HG03460 (cell line): ENCODE measurements at regions not wholly inside any gene's neighbourhood (a gene's known extent, or its start where the extent isn't known, plus 50 kb on each side); places are given as distances from the start of the nearest gene placed in this dataset.

ENCODE experiments used
- ATAC-seq: cut with Tn5 transposase; IDR thresholded peaks from one replicate; pipeline ENCODE4 v1.9.1; 2021; ENCODE audit not compliant: unreplicated experiment

DNA sequence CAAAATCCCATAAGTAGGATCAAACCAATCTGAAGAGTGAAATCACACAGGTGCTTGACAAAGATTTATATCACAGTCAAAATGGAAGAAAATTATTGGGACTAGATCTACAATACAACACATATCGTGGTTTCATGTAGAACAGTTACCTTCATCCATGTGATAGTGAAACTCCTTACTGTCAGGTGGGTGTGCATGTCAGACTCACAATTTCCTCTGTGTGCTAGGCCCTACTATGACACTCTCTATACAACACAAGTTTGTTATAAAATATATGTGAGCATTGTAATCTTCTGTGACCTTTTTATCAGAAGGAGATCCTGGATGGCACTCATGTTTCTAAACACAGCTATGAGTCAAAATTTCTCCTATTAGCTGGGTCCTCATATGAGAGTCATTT, 947.0 kb upstream of the TSPY4 start:
- ATAC-seq = no peak

DNA sequence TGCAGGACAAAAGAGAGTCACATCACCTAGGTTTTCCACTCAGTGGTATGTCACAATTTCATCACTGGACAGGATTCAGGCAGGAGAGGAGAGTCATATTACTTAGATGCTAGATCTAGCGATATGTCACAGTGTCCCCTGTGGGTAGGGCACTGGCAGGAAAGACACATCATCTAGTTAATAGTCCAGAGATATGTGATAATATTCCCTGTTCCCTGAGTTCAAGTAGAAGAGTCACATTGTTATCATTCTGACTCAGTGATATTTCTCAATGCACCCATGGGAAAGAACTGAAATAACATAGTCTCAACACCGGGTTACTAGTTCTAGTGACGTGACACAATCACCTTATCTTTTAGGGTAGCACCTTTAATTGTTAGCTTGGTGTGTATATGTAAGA, 944.0 kb upstream of the TSPY4 start:
- ATAC-seq = no peak

- ATAC-seq = no peak
Measured at GRCh38 chrY:8422906-8423305, 914.4 kb upstream of the TSPY4 start.

DNA sequence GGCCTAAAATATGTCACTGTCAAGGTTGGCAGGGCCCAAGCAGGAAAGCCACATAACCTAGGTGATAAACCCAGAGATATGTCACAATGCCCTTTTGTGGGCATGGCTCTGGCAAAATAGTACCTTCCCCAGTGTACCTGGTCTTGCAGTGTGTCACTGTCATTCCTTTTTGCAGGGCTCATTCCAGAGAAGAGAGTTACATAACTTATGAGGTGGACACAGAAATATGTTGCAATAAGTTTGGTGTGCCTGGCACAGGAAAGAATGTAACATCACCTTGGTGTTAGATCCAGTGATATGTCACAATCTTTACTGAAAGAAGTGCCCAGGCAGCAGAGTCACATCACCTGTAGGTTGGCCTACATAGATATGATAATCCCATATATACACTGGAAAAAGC, 910.8 kb upstream of the TSPY4 start:
- ATAC-seq = no peak

- peak; percentile 57 for ATAC-seq
Measured at GRCh38 chrY:8437510-8437909, 899.8 kb upstream of the TSPY4 start.

GRCh38 chrY:8442097-8442496, 895.2 kb upstream of the TSPY4 start:
- no peak for ATAC-seq

DNA sequence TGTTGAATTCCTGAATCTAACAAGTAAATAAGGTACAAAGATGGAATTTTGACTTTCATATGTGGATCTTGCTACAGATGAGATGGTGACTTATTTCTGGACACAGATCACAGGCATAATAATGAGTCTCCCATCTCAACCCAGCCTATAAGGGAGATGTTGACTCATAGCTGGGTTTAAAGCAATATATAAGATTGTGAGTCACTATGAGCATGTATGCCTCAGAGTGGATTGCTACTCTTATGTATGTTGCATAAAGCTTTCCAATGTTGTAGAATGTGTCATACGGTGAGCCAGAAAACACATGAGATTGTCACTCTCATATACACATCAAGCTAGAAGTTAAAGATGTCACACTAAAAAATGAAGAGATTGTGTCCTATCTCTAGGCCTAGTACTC, 884.3 kb upstream of the TSPY4 start:
- ATAC-seq = no peak

GRCh38 chrY:8466813-8467212, 870.5 kb upstream of the TSPY4 start:
- ATAC-seq = no peak

DNA sequence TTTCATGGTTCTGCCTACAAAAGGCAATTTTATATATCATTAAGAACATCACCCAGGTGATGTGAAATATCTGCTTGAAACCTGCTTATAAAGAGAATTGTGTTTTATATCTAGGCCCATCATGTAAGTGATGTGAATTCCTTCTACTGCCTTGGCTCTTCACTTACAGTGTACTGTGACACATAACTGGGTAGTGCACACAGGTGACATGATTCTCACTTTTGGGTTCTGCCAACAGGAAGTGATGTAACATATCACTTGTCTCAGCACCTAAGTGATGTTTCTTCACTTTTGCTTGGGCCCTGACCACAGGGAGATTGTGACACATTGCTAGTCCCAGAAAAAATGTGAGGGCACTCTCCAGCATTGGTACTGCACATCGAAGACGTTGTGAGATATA, 867.0 kb upstream of the TSPY4 start:
- ATAC-seq = no peak

- ATAC-seq = no peak
Measured at GRCh38 chrY:8479141-8479540, 858.1 kb upstream of the TSPY4 start.

- ATAC-seq = no peak
Measured at GRCh38 chrY:8488955-8489354, 848.3 kb upstream of the TSPY4 start.

DNA sequence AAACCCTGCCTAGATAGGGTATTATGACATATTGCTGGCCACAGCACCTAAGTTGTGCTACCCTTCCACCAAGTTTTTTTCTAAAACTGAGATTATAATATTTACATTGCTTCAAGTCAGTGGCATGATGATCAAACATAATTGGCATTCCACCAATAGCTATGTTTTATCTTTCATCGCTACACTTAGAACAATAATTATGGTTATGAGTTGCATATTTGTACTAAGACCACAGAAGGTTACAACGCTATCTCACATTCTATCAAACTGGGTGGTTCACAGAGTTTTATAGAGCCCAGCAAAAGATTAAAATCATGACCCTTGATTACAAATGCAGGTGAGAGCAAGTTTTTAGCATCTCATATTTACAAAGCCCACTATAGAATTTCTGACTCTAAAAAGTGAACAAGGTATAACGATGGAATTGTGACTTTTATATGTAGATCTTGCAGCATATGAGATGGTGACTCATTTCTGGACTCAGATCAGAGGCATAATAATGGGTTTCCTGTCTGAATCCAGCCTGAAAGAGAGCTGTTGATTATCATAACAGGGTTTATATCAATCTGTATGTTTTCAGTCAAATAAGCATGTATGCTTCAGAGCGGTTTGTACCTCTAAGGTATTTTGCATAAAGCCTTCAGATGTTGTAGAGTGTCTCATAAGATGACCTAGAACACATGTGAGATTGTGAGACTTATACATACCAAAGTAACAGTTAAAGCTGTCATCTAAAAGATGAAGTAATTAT, 847.2 kb upstream of the TSPY4 start:
- ATAC-seq = no peak

- no peak for ATAC-seq
Measured at GRCh38 chrY:8494396-8494795, 842.9 kb upstream of the TSPY4 start.

DNA sequence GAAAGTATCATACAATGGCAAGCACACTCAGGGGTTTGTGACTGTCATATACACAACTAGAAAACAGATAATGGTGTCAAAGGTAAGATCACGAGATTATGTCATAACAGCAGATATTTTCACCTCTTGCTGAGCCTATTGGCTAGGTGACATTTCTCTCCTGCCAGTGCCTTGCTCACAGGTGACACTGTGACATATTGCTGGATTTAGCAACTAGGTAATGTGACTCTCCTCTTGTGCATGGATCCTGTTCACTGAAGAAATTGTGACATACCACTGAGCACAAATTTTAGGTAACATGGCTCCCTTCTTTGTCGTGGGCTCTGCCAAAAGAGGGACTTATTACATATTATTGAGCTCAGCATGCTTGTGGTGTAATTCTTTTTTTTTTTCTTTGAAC, 842.0 kb upstream of the TSPY4 start:
- ATAC-seq = no peak

DNA sequence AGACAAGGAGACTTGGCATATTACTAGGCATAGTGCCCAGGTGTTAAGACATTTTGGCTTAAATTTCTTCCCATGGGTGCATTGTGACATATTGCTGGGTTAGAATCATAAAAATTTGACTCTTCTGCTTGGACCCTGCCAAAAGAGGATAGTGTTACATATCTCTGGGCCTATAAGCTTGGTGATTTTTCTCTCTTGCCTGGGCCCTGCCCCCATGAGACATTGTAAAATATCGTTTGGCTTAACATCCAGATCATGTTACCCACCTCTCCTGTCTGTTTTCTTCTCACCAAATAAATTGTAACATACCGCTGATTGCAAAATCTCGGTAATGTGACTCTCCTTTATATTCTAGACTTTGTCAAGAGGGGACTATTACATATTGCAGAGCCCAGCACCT, 836.4 kb upstream of the TSPY4 start:
- ATAC-seq = no peak

DNA sequence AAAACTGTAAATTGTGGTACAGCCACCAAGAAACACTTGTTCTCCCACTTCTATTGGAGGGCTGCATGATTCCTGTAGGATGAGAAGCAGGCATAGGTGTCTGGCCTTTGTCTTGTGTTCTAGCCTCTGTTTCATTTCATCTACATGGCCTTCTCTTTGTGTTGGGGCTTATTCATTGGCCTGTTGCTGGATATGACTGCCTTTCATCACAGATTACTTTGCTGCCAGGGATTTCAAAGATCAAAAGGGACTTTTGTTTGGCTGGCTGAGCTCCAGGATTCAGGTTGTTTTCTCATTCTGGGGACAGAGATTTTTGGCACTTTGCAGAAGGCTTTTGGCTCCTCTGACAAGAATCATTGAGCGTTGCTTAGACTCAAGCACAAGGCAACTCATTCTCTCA, 803.8 kb upstream of the TSPY4 start:
- no peak for ATAC-seq

DNA sequence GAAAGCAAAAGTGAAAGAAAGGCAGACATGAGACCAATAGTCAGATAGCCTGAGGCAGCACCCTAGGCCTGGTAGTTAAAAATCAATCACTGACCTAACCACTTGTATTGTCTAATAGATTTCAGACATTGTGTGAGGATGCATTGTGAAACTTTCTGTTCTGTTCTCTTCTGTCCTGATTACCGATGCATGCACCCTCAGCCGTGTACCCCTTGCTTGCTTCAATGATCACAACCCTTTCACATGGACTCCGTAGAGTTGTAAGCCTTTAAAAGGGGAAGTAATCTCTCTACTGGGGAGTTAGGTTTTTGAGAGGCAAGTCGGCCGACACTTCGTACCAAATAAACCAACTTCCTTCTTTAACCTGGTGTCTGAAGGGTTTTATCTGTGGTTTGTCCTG, 801.6 kb upstream of the TSPY4 start:
- peak; percentile 94 for ATAC-seq

DNA sequence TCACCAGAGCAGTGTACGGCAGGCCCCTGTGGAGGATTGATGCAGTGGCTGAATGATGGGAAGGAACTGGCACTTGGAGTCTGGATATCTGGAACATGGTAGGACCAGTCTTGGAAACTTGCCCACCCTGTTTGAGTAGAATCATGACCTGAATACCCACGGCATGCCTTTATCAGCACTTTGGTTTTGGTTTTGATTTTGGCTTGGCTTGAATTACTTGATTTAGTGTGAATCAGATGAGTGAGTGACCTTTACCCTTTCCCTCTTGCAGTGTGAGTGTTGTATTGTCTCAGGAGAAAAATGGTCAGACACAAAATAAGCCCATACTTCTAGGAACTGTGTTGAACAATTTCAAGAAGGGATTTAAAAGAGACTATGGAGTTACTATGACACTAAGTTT, 801.0 kb upstream of the TSPY4 start:
- ATAC-seq = no peak

DNA sequence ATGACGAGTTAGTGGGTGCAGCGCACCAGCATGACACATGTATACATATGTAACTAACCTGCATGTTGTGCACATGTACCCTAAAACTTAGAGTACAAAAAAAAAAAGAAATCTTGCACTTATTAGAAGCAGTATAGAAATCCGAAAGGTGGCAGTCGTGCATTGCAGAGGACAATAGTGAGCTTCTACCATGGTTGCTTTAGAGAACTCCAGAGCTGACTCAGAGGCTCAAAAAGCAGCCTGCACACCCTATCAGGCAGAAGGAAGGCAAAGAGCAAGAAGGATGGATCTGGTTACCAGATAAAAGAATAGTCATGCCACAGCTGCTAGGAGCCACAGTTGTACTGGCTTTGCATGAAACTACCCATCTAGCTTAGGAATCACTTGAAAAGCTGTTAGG, 796.0 kb upstream of the TSPY4 start:
- no peak for ATAC-seq

DNA sequence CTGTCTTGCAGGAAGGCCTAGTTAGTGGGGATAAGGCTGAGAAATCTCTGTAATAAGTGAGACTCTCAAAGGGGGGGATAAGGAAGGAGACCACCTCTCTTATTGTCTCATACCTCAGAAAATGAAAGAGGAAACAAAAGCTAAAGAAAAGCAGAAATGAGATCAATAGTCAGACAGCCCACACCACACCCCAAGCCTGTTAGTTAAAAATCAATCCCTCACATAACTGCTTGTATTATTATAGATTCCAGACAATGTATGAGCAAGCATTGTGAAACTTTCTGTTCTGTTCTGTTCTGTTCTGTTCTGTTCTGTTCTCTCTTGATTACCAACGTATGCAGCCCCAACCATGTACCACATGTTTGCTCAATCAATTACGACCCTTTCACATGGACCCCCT, 792.5 kb upstream of the TSPY4 start:
- peak; percentile 81 for ATAC-seq

DNA sequence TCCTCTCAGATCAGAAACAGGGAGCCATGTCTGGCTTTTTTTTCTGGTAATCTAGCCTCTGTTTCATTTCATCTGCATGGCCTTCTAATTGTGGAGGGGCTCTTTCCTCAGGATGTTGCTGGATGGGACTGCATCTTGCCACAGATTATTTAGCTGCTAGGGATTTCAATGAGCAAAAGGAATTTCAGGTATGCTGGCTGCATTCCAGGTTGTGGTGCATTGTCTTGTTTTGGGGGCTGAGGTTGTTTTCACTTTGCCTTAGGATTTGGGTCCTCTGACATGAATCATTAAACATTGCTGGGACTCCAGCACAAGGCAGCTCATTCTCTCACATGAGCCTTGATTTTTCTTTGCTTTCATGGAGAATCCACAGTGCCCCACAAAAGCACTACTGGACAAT, 789.3 kb upstream of the TSPY4 start:
- ATAC-seq = no peak

- no peak for ATAC-seq
Measured at GRCh38 chrY:8551323-8551722, 785.9 kb upstream of the TSPY4 start.

- no peak for ATAC-seq
Measured at GRCh38 chrY:8552168-8552805, 785.0 kb upstream of the TSPY4 start.
